Stimulated activated CD4-positive, alpha-beta T cell treated with anti-CD3 and anti-CD28 coated beads, Interleukin-1b, Interleukin-23, amount 100 ng/mL, for 48 hours (primary cell): ENCODE measurements at regions not wholly inside any gene's neighbourhood (a gene's known extent, or its start where the extent isn't known, plus 50 kb on each side); places are given as distances from the start of the nearest gene placed in this dataset.

ENCODE experiments used
- DNase-seq: peaks from one replicate; pipeline ENCODE4 v3.0.0-alpha.2; 2020

DNA sequence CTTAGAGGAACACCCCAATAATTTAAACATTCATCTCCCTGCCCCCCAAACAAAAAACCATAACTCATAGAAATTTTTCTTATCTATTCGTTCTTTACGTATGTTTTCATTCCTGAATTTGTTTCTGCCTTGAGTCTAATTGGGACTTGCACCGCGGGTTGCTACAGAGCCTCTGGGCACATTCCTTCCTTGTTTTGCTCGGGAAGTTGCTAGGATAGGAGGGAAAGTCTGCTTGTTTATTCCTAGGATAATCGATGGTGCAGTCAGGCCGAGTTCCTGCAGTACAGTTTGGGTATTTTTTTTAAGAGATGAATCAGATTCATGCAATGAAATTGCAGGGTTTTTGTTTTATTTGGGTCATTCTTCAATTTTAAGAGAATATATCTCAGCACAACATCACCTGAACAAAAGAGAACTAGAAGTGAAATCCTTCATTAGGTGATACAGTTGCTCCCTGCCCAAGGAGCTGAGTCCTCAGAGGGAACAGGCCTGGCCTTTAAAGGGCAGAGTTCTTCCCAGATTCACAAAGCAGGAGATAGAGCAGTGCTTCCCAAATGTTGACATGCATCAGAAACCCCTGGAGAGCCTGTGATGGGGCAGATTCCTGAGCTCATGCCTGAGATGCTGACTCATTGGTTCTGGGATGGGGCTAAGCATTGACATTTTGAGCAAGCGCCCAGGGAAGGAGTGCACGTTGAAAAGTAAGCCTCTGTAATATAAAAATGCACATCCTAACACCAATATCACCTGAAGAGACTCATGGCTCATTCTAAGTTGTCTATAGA lies 114.9 kb upstream of the FAM9B start:
- no peak for DNase-seq

DNA sequence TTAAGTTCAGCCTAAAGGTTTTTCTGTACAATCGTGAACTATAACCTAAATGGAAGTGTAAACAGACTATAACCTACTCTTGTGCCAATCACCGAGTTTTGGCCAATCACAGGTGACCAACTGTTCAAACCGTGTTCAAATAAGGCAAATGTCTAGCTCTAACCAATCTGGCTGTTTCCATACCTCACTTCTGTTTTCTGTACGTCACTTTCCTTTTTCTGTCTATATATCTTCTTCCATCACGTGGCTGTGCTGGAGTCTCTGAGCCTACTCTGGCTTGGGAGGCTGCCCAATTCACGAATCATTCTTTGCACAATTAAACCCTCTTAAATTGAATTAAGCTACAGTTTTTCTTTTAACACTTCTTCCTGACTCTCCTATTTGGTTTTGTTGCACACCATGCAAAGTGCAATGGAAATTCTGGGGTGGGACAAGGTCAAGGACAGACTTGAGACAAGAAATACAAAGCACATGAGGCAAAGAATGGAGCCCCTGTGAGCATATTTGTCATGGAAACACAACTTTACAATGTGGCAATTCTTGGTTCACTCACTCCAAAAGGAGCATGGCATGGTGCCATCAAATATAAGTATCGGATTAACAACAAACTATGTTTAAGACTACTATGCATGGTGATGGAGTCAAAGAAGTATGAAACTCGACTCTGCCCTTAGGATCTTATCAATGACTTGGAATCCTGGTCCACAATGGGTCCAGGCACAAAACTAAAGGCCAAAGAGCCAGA lies 115.7 kb upstream of the FAM9B start:
- DNase-seq = no peak

DNA sequence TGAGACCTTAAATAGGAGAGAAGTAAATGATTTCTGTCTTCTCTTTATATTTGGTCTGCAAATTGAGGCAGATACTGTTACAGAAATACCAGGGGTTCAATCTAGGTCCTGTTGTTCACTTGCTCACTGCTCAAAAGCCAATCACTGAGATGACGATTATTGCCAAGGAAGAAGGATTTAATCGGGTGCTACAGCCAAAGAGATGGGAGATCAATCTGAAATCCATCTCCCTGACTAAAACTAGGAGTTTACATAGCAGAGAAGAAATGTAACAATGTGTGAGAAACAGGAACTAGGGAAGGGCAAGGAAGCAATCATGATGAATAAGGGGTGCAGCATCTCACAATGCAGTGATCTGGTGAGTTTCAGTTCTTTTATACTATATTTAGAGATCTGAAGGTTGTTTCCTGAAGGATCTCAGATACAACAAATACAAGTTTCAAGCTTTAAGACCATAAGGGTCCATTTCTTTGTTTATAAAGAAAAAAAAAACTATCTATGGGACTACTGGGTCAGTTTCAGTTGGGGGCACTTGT lies 117.9 kb upstream of the FAM9B start:
- no peak for DNase-seq

DNA sequence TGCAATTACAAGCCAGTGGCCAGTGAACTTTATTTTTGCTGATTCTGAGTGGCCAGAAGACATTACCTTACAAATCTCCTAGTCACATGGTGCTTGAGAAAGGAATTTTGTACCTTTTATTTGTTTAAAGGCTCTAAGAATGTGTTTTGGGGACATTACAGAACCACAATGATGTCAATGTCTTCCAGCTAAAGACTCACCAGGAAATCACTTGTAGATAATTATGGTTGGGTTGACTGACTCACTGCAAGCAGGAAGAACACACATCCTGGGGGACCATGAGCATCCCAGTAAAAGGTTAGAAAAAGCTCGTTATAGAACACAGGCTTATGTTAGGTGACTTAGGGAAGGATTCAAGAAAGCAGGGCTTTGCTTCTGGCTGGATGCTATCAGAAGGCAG lies 119.4 kb upstream of the FAM9B start:
- DNase-seq = no peak

DNA sequence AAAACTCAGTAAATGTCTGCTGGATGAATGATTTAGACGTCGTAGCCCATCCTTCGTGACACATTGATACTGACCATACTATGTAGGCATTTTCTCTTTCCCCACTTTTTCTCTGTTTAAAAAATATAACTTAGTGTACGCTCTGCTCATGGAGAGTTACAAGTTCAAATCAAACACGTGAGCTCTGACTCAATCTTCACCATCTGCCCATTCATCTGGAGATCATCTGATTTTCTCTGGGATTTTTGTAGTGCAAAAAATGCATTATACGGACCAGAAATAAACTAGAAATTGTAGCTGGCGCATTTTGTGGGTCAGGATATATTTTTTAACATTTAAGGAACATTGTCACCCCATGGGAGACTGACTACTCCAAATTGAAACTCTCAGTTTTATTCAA lies 124.7 kb upstream of the FAM9B start:
- no peak for DNase-seq

DNA sequence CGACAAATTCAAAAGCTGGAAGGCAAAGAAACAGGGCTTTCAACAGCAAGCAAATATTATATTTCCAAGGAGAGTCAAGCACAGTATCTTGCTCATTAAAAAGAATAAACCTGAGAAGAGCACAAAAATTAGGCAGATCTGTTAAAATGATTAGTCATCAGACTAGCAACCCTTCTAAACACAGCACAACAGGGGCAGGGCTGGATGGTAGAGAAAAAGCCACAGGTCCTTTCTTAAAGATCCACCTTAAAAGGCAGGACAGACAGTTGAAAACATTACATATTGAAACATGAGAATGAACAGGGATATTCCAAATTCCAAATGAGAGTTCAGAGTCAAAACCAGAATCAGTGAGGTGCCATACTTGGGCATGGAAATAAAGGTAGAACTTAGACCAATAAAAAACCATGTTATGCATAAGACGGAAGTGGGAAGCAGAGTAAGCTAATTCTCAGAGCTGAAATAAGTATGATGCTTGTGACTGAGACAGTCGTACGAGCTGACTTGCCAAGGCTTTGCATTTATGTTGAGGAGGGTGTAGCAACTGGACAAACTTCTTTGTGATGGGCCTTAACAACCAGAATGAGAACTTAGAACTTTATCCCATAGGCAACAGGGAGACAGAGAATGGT lies 126.9 kb upstream of the FAM9B start:
- DNase-seq = no peak

DNA sequence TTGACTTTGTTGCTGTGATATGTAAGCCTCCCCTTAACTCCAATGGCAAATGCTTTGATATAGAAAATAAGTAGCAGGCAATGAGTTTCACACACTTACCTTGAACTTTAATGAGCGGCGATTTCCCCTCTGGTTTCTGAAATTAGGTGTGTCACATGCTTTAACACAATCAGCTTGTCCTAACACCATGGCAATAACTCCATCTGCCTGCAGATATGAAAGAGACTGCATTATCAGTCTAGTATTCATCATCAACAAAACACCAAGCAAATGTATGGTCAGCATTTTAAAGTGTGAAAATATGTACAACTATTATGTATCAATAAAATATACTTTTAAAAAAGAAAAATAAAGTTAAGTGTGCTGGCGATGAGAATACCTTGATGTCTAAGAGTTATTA lies 128.8 kb upstream of the FAM9B start:
- no peak for DNase-seq

DNA sequence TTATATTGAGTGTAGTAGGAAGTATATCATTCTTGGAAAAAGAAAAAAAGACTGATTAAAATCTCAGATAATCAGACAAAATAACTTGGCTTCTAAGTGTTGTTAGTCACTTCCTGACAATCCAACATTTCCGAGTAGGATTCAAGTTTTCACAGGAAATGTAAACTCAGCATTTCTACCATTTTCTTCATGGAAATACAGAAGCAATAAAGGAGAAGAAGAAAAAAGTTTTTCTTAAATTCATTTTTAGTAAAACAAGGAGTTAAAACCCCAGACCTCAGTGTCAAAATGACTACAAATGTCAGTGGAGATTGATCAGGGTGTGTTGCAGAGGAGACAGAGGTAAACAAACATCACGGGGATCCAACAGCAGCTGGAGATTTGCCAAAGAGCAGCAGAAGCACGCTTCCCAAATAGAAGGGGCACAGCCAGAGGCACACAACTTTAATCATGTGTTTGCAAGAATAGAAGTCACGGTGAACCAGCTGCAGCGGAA lies 129.3 kb upstream of the FAM9B start:
- no peak for DNase-seq

DNA sequence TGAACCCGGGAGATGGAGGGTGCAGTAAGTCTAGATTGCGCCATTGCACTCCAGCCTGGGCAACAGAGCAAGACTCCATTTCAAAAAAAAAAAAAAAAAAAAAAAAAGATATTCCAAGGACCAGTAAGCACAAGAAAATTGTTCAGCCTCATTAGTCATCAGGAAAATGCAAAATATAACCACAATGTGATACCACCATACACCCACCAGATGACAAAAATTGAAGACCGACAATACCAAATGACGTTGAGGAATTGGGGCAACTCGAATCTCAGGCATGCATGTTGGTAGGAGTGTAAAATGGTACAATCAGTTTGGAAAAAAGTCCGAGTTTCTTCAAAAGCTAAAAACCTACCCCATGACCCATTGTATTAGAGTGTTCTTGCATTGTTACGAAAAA lies 130.2 kb upstream of the FAM9B start:
- DNase-seq = no peak

DNA sequence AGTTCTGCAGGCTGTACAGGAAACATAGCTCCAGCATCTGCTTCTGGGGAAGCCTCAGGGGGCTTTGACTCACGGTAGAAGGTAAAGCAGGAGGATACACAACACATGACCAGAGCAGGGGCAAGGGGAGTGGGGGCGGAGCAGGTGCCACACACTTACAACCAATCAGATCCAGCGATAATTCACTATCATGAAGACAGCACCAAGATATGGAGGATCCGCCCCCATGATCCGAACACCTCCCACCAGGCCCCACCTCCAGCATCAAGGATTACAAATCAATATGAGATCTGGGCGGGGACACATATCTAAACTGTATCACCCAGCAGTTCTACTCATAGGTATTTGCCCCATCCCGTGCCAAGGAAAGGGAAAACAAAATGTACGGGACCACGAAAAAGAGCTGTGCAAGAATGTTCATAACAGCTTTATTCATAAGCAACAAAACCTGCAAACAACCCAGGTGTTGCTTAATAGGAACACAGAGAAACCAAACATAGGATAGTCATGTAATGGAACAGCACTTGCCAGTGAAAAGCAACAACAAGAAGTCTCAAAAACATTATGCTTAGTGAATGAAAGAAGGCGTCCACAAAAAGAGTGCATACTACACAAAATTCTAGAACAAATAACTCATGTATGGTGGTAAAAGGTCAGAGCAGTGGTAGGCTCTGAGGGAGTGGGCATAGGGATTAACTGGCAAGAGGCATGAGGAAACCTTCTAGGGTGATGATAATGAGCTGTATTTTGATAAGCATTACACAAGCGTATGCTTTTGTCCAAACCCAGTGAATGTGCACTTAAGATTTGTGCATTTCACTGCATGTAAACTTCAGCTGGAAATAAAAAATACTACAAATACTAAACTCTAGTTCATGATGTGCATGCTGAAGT lies 130.9 kb upstream of the FAM9B start:
- no peak for DNase-seq

DNA sequence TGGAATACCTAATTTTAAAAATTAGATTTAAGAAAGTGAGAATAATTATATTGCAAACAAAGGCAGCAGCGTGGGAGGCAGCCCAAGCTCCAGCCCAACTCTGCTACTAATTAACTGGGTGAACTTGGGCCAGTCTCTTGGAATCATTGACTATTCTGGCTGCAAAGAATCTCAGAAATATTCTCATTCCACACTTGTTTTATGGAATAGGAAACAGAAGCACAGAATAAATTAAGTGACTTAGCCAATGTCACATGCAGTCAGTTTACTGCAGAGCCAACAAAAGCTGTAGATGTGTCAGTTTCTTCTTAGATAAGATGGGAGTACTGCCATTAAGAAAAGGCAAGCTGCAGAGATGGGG lies 132.6 kb upstream of the FAM9B start:
- no peak for DNase-seq

DNA sequence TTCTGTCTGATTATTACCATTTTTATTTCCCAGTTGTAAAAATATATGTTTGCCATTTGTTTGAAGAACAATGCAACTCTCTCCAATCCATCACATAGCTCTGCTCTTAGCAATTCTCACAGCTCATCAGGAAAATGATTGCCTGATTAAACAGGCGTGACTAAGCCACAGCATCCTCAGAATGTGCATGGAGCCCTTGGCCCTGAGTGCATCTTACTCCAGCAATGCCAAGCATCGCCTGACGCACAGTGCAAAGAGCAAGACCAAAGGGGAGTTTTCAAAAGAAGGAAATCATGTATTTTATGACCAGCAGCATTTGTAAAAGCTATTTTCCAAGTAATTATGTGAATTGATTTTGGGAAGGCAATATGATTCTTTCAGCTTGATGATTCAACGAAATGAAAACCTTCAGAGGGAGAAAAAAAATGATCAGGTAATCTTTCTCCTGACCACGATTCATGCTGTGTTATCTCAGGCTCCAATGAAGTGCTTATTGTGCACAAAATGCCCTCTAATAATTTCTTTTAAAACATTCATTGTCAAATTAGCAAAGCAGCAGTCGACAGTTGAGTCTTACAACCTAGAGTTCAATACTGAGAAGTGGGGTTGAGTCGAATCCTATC lies 138.0 kb upstream of the FAM9B start:
- no peak for DNase-seq

DNA sequence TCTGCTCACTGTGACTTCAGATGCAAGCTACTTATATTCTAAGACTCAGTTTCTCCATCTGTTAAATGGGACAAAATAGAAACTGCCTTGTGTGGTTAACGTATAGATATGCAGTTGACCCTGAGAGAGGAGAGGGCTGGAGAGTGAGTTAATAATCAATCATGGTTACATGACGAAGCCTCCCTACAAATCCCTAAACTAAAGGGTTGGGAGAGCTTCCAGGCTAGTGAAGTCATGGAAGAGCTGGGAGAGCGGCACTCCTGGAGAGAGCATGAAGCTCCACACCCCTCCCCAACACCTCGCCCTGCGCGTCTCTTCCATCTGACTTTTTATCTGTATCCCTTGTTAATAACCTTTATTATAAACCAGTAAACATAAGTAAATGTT lies 138.5 kb upstream of the FAM9B start:
- DNase-seq = no peak

DNA sequence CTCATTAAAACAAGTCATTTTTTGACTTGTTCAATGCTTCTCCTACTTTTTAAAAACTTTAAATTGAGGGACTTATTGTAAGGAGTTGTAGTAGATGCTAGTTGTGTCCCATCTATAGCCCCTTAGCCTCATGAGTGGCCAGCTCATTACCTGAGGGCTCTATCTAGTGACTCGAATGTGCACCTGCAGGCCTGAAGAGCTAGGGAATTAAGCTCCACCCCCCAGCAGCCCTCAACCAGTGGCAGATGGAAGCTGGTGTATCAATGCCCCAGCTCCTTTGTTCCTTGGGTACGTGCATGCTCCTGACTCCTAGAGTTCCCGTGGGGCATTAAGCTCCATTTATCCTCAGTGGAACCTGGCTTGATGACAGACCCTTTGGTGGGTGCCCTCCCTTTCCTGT lies 146.7 kb upstream of the FAM9B start:
- DNase-seq = no peak

DNA sequence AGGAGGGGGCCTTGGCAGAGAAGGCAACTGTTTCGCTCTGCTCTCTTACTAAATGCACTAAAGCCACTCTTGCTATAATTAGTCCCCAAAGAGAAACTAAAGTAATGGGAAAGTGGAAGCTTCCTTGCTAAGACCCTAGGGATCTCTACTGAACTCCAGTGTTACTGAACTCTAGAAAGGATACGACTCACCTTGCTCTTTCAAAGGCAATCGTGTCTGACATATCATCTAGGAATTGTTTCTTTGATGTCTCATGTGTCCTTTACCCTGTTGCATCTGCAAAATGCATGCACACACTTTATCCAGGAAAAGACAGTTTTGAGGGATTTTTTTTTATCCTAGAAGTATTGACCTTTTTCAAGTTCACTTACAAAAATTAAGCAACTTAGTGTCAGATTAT lies 148.1 kb upstream of the FAM9B start:
- DNase-seq = no peak

DNA sequence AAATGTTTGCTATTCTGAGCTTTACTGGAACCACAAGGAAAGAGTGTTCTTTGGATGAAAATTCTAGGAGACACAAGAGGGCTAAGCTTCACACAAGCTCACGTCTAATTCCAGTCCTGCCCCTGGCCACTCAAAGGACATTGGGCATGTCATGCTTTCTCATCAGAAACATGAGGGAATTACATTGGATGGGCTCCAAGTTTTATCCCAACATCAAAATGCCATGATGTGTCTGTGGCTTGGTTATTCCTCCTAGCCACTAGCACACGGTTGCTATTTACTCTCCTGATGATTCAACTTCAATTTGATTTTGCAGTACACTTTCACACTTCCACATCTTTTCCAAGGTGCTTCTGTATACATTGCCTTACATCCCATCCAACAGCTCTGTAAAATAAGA lies 149.6 kb upstream of the FAM9B start:
- DNase-seq = no peak

DNA sequence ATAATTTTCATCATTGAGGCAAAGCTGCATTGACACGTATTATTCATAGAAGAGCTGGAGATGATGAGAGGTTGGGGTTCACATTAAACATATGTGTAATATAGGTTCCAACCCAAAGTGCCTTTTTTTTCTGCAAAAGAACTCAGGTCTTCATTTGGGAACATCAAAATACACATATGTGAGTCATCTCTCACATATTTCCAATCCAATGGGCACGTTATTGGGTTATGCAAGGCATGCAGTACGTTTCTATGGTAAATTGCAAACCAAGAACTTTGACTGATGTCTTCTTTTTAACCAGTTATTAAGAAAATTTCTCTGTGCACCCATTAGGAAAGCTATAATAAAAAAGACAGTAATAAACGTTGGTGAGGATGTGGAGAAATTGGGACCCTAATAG lies 150.3 kb upstream of the FAM9B start:
- no peak for DNase-seq

DNA sequence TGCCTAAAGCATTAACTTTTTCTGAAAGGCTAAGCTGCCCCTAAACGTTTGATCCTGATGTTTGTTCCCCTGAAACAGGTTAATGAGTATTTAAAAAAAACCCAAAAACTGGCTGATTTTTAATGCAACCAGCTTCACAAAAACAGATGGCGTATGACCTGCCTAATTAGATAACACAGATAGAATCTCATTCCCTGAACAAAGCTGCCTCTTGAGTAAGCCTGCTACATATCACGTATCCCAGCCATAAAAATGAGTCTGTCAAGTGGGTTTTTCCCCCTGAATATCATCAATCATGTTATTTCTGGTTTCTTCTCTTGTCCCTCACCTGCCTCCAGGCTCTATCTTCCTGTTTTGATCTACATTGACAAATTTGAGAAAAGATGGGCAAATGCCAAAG lies 154.2 kb upstream of the FAM9B start:
- no peak for DNase-seq

DNA sequence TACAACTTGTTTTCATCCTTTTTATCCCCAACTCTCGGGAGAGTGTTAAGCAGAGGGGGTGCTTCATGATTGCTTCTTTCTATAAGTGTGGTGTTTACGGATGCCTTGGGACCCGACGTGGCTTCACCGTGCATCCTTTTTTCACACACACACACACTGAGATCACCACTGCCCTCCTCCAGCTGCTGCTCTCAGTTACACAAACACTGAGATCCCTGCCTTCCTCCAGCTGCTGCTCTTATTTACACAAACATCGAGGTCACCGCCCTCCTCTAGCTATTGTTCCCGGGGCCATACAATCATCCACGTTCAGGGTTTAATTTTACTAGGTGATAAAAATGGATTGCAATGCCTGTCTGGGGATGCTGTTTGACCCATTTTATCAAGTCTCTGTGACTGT lies 155.4 kb upstream of the FAM9B start:
- no peak for DNase-seq

DNA sequence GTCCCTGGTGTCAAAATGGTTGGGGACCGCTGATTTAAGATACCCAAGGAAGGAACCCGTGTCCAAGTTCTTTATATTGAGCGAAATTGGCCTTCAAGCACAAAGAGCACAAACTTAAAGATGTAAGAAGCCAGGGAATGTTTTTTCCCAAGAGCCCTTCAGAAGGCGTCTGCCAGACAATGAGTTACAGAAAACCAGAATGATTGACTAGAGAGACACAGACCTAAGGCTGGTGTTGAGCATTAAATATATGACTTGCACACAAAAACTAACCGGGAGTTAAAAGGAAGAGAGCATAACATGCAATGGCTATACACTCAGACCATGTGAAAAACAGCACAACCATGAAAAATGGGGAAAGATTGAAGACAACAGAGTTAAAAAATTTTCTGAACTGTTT lies 157.5 kb upstream of the FAM9B start:
- no peak for DNase-seq

DNA sequence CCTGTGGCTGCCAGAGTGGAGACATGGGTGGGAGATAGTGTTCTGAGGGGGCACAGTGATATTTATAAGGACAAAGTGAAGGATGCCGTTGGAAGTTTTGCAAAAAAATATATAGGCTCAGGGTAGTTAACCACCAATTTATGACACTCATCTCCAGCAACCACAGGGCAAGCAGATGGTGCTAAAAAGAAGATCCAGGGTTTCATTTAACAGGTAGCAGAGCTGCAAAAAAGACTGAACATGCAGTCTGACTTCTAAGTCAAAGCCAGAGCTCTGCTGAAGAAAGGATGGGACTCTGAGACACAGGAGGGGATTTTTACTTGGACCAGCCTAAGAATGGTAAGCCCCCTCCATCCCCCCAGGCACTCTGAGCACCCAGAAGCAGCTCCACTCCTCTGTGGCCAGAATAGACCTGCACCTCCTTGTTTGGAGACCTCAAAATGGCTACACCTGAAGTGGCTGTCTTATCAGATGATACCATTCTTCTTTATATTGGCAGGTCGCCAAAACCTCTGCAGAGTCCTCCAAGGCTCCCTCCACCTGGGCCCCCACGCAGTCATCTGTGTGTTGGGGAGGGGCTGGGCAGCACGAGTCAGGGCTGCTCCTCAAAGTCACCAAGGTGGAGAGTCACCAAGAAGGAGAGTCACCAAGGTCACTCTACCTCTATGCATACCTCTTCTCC lies 161.4 kb upstream of the FAM9B start:
- DNase-seq = no peak
